Posterior cingulate gyrus (tissue), 11 donors: ENCODE measurements at regions not wholly inside any gene's neighbourhood (a gene's known extent, or its start where the extent isn't known, plus 50 kb on each side); places are given as distances from the start of the nearest gene placed in this dataset.

Source experiments
- DNase-seq, 10 donors: peaks; one replicate each; pipeline versions ENCODE4 v3.0.0 to v3.0.0-alpha.2; 2020 to 2021; ENCODE audit warnings: mixed read lengths in 3 of 10
- intact Hi-C: fragments of 100-400 bp; cut with DNase I; formaldehyde crosslinking; loops from one replicate; pipeline ENCODE4 v1.15.1; 2023

DNA sequence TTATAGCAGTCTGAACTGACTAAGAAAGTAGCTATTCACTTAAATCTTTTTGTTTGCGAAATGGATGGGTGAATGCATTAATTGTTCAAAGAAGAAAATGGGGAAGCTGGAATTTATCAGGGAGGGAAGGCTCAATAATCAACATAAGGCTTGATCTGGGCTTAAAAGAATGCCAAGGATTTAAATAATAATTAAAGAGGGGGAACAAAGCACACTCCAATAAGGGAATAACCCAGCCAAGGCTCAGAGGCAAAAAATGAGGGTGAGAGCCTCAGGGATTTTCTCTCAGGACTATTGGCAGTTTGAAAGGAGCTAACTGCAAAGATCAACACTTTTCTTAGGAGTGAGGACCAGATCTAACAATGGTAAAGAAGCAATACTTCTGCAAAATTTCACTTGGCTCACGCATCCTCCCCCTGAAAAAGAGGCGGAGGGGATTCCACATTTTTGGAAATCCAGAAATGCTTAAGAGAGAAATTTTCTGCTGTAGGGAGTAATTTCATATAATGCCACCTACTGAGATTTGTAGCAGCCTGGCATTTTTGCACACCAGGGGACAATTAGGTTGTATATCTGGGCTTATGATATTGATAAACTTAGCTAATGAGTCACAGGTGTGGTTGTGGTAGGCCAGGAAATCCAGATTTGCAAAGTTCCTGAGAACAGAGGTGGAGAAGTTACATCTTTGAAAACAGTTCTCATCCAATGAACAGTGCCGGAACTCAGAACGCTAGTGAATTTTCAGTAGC, 405.1 kb downstream of the TUSC7 start:
- intact Hi-C loops = no loop called here
- no peak for DNase-seq

DNA sequence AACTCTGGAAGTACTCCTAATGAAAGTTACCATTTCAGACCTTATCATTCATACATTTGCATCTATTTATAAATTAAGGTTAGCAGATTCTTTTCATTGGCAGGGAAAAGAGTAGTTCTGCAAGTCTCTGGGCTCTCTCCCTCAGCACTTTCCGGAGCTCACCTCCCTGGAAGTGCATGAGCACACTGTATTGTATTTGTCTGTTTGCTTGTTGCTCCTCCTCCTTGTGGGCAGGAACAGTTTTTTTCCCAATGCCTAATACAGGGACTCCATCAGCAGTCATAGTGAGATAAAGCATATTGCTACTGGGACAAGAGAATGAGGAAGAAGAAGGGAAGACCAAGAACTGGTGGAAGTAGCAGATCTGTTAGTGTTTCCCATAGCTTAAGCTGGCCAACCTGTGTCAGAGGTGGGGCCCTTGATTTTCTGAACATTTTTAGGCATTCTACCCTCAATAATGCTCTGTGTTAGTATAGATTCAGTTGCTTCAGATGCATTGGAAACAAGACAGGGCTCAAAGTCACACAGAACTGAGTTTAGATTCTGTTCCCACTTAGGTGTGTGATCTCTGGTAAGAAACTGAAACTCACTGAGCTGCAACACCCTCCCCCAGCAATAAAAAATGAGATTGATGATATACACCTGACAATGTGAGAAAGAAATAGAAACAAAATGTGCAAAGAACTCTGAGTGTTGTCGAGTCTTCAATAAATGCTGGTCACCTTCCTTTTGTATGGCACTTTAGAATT, 407.8 kb downstream of the TUSC7 start:
- intact Hi-C loops = no loop called here
- no peak for DNase-seq

DNA sequence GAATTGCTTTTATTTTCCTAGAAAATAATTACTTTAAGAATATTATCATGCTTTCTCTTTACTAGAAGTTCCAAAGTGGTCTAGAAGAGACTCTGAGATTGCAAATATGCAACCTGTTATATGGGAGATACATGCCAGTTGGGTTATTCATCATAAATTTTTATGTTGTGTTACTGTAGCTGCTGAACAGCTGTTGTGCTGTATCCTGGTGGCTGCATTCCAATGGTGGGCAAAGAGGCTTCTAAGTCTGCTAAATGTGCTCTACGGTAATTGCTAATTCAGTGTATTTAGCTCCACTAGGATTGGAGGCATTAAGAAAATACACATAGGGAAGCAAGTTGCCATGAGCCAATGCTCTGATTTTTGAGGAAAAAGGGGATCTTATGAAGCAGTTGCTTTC, 409.0 kb downstream of the TUSC7 start:
- intact Hi-C loops = no loop called here
- no peak for DNase-seq

DNA sequence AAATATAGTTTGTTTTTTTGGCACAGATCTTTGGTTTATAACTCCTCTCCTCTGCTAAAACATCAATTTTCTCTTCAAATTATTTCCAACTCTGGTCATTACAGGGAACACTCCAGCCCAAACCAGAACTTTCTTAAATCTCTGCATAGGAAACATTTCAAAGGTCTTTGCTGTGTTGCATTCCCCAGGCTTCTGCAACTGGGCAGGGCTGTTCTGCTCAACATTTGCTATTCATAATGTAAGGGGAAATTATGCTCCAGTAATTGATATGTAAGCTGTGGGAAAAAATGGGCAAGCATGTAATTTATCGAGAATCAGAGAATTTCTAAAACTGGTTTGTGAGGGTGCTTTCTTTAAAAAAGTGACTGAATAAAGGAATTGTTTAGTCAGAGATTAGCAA, 410.4 kb downstream of the TUSC7 start:
- no peak for DNase-seq
- intact Hi-C loops = no loop called here

DNA sequence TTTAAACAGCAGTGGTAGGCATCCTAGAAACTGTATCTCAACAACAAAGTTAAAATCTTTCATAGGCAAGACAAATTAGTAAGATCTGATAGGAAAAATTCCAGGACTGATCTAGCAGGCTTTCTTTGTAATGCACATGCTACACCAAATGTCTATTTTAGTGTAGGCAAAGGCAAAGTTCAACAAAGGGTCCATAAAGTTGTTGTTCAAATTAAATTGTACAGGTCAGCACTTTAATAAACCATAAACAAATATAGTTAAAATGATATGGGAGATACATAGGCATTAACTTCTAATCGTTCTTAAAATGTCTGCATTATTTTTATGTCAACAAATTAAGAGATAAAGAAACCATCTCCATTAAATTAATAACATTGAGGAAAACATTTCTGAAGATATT, 413.0 kb downstream of the TUSC7 start:
- no peak for DNase-seq
- intact Hi-C loops = no loop called here

DNA sequence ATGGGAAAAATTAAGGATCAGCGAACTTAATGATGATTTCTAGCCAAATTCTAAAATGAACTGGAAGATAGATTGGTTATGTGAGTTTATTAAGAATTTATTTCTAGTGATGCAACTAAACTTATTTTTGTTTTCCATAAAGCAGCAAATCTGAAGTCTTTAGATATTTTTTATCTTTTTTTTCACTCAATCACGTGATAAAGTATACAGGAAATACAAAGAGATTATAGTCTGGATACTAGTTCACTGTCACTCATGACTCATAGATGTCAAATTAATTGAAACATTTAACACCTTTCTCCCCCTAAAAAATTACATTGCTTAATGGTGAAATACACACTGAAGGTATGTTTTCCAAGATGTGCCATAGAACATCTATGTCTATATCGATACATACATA, 416.9 kb downstream of the TUSC7 start:
- intact Hi-C loops = no loop called here

DNA sequence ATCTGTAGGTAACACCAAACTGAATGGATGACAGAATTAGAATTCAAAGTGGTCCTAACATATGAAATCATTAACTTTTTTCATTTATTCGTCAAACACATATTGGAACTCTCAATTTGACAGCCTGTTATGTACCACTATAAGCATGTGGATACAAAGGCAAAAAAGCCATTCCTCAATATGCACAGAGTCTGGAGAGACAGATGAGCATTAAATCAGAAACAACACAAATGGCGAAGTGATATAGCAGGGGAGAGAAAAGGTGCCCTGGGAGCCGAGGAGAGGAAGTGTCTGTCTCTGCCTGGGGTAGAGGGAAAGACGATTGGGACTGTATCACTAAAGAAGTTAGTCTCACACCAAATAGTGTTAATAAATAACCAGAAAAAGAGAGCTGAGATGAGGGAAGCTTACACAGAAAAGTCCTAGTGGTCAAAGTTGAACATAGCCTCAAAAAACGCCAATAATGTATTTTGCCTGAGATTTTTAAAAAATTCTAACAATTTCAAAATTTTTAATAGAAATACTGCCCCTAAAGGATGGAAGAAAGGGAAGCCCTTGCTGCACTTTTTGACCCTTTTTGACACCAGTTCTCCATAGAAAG, 417.5 kb downstream of the TUSC7 start:
- intact Hi-C loops = no loop called here

More for the DNA sequence above, 416.9 kb downstream of the TUSC7 start:
- no peak for DNase-seq

DNA sequence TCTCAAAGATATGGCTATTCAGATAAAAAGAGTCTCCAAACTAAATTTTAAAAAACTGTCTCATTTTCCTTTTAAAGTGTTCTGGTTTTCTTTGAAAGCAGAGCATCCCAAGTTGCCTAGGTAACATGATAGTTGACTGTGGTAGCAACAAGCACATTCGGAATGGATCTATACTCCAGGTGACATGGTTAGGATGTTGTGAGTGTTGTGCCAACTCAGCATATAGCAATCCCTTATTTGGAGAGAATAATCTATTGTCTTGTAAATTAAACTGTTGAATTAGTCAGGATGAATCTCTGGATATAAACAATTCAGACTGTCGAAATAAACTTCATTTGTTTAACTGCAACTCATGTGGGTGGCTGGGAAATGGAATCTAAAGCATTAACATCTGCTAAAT, 418.6 kb downstream of the TUSC7 start:
- intact Hi-C loops = no loop called here
- DNase-seq = no peak

More for the DNA sequence above, 417.5 kb downstream of the TUSC7 start:
- no peak for DNase-seq

DNA sequence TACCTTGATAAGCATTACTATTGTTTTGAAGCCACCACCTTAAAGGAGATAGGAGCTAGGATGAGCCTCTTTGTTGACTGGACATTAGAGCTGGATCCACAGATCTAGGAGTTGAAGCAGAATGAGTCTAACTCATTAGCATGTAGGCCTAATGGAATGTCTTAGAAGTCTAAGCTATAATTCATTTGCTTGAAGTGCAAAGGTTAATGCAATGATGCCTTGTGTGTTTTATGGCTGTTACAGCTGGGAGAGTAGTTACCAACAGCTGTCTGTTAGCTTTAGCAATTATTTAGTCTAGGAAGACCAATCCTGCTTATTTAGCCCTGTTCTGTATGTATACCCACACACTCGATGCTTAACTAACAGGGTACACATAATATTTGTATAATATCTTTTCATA, 419.3 kb downstream of the TUSC7 start:
- intact Hi-C loops = no loop called here
- no peak for DNase-seq

DNA sequence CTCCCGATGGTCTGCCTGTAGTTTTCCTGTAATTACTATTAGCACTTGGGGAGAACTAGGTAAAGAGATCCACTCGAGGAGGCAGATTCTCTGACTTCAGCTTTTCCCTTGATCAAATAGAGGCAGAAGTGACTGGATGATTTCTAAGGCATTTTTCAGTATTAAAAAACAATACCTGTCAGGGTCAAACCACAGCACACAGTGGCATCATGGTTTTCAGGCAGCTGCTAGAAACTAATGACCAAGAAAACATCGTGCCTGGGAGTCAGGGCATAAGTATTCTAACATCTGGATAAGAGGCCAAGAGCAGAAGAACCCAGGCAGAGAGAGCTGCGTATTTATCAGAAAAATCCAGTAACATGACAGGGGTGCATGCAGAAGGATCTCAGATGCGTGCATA, 419.9 kb downstream of the TUSC7 start:
- no peak for DNase-seq
- intact Hi-C loops = no loop called here

DNA sequence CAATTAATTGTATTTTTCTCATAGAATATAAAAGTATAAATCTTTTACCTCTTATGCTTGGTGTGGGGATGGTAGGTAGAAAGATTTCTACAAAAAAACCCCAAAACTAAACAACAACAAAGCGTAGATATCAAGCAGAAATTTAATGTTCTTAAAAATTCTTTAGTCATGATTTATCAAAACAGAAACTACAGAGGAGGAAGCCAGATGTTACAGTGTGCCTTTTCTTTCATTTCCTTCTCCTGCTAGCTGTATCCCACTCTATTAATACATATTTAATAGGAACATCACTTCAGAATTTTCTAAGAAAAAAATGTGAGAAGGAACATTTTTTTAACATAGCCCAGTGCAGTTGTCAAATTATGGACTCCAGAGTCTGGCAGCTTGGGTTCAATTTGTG, 420.6 kb downstream of the TUSC7 start:
- intact Hi-C loops = no loop called here
- no peak for DNase-seq

DNA sequence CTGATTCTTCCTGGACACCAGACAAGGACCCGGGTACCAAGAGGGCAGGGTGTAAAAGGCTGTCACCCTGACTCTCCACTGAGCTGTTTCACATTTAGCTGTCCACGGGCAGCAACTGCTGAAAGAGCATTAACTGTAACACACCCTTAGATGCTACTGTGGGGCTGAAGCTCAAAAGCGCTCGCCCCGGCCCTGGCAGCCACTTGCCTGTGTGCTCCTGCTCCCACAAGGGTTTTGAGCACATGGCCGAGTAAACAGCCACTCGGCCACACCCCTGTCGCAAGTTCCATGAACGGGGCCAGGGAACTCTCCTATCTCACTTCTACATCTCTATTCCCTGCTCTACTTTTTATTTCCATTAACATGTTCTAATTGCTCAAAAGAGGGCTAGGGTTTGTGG, 421.7 kb downstream of the TUSC7 start:
- DNase-seq = no peak
- intact Hi-C loops = no loop called here

DNA sequence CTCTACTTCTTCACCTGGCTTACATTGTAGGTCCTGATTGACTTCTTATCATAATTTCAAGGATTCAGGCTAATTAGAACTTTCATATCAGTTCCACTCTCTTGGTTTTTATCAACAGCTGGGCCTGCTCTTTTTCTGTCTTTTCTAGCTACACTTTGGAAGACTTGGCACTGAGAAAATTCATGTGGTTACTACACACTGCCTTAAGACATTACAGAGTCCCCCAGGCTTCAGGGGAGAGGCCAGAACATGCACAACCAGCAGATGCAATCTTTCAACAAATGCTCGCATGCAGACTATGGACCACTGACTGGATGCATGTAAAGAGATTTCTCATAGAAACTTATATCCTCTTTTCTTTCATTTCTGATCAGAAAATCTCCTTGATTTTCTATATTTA, 423.5 kb downstream of the TUSC7 start:
- intact Hi-C loops = no loop called here
- no peak for DNase-seq

DNA sequence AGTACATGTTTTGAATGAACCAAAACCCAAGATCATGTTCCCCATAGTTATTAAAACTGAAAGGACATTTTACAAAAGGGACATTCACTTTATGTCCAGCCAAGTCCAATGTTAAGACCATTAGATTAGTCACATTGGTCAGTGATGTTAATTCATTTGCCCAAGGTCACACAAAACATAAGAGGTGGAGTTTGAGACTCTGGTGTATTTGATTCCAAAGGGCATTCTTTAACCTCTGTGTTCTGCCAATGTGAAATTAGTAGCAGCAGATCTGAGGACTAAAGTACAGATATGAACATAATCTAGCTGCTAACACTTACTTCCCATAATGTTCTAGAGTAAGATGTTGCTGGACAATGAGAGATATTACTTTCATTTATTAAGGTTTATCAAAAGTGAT, 425.6 kb downstream of the TUSC7 start:
- DNase-seq = no peak
- intact Hi-C loops = no loop called here

DNA sequence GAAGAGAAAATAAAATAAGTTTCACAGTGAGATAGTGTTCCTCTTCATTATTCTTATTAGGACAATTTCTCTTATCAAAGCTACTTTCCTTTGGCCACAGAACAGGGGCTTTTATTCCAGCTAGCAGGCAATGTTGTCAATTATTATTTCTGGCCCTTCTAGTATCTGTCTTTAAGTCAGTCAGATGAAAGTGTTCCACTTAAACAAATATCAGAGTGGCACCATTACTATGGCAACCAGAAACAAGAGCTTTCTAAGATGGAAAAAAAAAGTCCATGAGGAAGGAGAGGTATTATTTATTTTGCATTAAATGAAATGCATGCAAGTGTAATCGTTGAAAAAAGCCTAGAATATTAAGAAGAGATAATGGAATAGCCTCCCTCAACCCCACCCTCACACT, 426.4 kb downstream of the TUSC7 start:
- DNase-seq = no peak
- intact Hi-C loops = no loop called here

DNA sequence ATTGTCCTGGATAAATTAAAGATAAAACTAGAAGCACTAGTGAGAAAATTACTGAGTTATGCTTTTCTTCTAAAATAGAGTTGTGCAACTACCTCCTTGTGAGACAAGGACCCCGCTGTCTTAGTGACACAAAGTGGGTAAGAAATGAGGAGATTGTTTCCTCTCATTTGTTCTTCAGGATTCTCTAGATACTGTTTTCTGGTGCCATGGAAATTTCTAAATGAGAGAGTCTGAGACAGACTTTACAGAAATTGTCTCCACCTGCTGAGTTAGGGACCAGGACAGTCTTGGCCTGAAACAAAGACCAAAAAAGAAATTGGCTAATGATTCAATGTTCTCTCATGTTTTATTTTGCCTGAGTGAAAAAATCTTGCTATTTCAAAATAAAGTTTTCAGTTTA, 427.5 kb downstream of the TUSC7 start:
- DNase-seq = no peak
- intact Hi-C loops = no loop called here

DNA sequence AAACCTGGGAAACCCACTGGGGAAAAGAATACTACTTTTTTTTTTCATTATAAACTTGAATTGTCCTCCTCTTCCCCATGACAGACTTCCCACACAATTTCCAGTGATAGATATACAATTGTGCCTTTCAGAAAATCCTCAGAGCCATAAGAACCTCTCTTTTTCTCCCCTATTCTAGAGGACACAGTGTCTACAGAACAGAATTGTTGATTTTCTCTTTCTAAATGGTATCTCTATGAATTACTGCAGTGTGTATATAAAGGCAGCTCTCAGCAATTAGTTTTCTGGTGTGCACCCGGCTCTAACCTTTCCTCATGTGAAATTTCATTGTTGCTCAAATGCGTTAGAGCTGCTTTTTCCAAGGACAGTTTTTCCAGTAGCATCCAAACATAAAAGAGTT, 430.1 kb downstream of the TUSC7 start:
- intact Hi-C loops = no loop called here
- no peak for DNase-seq

DNA sequence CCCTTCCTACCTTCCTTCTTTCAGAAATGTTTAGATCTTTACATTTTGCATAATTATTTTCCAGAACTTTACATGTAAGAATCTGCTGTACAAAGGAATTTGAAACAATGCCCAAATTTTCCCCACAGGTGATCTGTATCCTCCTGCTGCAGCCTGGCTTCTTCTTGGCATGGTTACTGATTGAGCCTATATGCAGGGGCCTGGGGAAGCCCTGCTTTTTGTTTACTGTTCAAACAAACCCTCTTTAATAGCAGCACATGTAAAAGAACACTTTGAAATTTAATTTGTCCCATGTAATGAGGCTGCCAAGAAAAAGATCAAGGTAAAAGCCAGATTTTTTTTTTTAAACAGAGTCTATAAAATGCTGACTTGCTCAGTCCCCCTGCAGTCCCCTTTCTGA, 432.2 kb downstream of the TUSC7 start:
- intact Hi-C loops = no loop called here
- DNase-seq = no peak

DNA sequence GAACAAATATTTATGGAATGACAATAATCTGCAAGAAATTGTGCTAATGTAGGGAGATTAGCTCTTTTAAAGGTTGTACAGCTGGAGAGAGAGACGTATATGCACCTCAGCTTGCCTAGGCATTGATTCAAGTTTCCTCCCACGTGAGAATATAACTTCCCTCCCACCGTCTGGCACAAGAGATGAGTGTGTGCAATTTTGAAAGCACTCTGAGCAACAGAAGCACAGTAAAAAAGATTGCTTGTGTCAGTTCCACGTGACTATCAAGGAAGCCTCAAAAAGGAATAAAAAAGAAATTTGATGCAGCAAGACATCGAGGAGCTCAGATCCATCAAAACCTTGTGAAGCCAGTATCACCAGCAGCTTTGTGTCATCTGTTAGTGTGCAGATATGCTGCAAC, 435.3 kb downstream of the TUSC7 start:
- intact Hi-C loops = no loop called here
- DNase-seq = peak in 1 of 10 donors; percentile 10

DNA sequence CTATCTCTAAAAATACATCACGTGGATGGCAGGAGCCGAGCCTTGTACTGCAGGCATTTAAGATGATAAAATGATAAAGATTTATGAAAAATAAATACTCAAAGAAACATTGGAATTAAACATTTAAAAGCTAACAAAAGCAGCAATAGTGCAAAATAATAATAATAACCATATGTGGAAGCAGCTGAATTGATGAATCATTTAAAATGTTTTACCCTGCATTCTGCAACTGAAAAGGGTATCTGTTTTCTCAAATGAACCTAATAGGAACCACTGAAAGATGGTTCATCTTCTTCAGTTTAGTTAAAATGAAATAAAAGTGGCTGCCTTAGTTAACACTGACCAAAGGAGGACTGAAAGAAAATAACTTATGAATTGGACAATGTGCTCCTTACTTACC, 436.1 kb downstream of the TUSC7 start:
- intact Hi-C loops = no loop called here
- DNase-seq = no peak

DNA sequence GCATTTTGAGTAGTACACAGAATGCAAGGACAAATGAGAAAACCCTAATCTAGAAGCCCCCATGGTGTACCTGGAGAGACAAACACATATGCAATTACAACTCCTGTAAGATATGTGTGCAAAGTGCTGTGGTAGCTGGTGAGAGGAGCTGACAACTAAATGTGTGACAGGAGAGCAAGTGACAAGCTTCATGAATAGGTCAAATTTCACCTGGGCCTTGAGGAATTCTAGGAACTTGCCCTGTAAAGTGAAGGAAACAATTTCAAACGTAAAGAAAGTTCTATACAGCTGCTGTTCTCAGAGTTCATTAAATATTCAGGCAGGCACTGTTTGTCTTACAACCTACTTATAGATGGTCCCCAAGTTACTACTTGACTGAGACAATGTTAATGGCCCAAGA, 437.0 kb downstream of the TUSC7 start:
- intact Hi-C loops = no loop called here
- no peak for DNase-seq

DNA sequence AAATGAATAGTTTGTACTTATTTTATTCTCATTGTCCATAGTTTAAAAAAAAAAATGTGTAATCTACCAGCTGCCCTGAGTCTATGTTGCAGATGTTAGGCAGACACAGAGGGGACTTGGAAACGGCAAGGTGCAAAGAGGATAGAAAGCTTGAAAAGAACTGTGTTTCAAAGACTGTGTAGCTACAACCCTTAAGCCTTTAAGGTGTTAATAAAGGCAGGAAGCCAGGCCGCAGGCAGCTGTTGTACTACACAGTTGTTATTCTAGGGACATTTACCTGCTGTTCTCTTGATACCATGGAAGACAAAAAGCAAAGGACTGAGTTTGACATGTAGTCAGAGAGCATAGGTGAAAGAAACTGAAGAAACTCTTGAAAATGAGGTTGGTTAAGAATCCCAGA, 440.0 kb downstream of the TUSC7 start:
- no peak for DNase-seq
- intact Hi-C loops = no loop called here
